ENCODE measurements at regions not wholly inside any gene's neighbourhood (a gene's known extent, or its start where the extent isn't known, plus 50 kb on each side); places are given as distances from the start of the nearest gene placed in this dataset.

GRCh38 chr11:115665958-115666357, 161.7 kb upstream of the CADM1 start:
- DNase-seq (ENCODE audit: extremely low spot score, unreplicated experiment), result no peak
- Mint-ChIP-seq H3K36me3 (peaks cover 3% of the 10 kb centered on the region), H3K4me1 (ENCODE audit: unreplicated experiment) (peaks cover 19% of the 10 kb centered on the region), H3K4me3 (no peak overlapping the region), H3K27ac (no peak overlapping the region), H3K9me3 (no peaks in the 10 kb centered on the region), H3K27me3 (peaks cover 28% of the 10 kb centered on the region)
- TF ChIP-seq, protein P1, sequence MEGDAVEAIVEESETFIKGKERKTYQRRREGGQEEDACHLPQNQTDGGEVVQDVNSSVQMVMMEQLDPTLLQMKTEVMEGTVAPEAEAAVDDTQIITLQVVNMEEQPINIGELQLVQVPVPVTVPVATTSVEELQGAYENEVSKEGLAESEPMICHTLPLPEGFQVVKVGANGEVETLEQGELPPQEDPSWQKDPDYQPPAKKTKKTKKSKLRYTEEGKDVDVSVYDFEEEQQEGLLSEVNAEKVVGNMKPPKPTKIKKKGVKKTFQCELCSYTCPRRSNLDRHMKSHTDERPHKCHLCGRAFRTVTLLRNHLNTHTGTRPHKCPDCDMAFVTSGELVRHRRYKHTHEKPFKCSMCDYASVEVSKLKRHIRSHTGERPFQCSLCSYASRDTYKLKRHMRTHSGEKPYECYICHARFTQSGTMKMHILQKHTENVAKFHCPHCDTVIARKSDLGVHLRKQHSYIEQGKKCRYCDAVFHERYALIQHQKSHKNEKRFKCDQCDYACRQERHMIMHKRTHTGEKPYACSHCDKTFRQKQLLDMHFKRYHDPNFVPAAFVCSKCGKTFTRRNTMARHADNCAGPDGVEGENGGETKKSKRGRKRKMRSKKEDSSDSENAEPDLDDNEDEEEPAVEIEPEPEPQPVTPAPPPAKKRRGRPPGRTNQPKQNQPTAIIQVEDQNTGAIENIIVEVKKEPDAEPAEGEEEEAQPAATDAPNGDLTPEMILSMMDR (conservative IDR thresholded peaks at IDR 0.05), result no peak

DNA sequence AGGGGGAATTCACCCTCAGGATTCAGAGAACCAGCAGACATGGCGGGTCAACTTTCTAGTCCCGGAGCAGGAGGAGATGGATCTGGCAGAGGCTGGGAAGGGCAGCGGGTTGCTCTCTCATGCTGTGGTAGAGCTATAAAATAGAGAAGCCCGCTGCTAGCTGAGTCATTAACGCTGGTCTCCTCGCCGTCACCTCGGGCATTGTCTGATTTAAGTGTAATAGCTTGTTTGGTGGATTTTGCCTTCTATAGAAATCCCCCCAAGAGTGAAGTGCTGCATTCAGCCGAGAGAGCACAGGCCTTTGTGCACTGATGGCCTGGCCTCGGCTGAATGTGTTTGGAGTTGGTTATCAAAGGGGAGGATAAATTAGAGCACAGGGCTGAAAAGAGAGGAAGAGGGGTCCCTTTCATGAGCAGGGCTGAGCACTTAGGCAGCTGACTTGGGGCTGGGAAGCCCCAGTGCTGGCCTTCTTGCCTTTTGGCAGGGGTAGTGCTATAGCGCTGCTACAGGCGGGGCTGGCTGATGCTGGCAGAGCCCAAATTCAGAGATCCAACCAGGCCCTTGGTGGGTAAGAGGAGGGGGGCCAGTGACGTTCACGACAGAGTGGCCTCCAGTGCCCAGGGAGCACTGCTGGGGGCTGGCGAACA, 161.1 kb upstream of the CADM1 start:
- TF ChIP-seq, protein P1 (conservative IDR thresholded peaks at IDR 0.05), result no peak
- no peak overlapping the region for H3K27ac Mint-ChIP-seq
- no peaks in the 10 kb centered on the region for H3K9me3 Mint-ChIP-seq
- no peak overlapping the region for H3K4me3 Mint-ChIP-seq
- peaks cover 3% of the 10 kb centered on the region for H3K36me3 Mint-ChIP-seq
- no peak for DNase-seq (ENCODE audit: extremely low spot score, unreplicated experiment)
- peaks cover 21% of the 10 kb centered on the region for H3K4me1 Mint-ChIP-seq (ENCODE audit: unreplicated experiment)
- H3K27me3 Mint-ChIP-seq, result peaks cover 35% of the 10 kb centered on the region

GRCh38 chr11:115664313-115664712, 160.1 kb upstream of the CADM1 start:
- H3K27ac Mint-ChIP-seq, result no peak overlapping the region
- no peak for DNase-seq (ENCODE audit: extremely low spot score, unreplicated experiment)
- TF ChIP-seq, protein P1 (conservative IDR thresholded peaks at IDR 0.05), result no peak
- H3K9me3 Mint-ChIP-seq, result no peaks in the 10 kb centered on the region
- H3K4me1 Mint-ChIP-seq (ENCODE audit: unreplicated experiment), result peaks cover 25% of the 10 kb centered on the region
- peaks cover 43% of the 10 kb centered on the region for H3K27me3 Mint-ChIP-seq
- peaks cover 3% of the 10 kb centered on the region for H3K36me3 Mint-ChIP-seq
- H3K4me3 Mint-ChIP-seq, result no peak overlapping the region

DNA sequence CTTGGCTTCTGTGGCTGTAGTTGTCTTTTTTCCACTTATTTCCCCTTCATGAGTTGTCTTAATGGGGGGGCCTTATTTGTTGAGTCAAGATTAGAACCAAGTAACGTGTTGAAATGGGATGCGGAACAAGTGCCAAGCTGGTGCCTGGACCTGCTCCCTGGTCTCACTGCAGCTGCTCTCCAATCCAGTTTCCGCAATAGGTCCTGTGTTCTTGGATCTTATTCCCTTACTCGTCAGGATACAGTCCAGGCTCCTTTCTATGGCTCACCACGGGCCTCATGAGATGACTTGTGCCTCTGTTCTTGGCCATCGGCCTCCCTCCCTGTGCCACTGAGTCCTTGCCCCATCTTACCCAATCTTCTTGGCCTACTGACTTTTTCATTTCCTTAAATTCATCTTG, 159.6 kb upstream of the CADM1 start:
- TF ChIP-seq, protein P1 (conservative IDR thresholded peaks at IDR 0.05), result no peak
- no peak overlapping the region for H3K27ac Mint-ChIP-seq
- H3K4me3 Mint-ChIP-seq, result no peak overlapping the region
- H3K27me3 Mint-ChIP-seq, result peaks cover 46% of the 10 kb centered on the region
- H3K36me3 Mint-ChIP-seq, result peaks cover 2% of the 10 kb centered on the region
- H3K4me1 Mint-ChIP-seq (ENCODE audit: unreplicated experiment), result peaks cover 26% of the 10 kb centered on the region
- no peaks in the 10 kb centered on the region for H3K9me3 Mint-ChIP-seq
- DNase-seq (ENCODE audit: extremely low spot score, unreplicated experiment), result no peak

- peak overlapping the region; percentile 85 for H3K4me3 Mint-ChIP-seq
- TF ChIP-seq, protein P1 (conservative IDR thresholded peaks at IDR 0.05), result no peak
- no peak overlapping the region for H3K27ac Mint-ChIP-seq
- no peak for DNase-seq (ENCODE audit: extremely low spot score, unreplicated experiment)
- peaks cover 68% of the 10 kb centered on the region for H3K27me3 Mint-ChIP-seq
- no peaks in the 10 kb centered on the region for H3K36me3 Mint-ChIP-seq
- H3K4me1 Mint-ChIP-seq (ENCODE audit: unreplicated experiment), result peaks cover 16% of the 10 kb centered on the region
- peaks cover 6% of the 10 kb centered on the region for H3K9me3 Mint-ChIP-seq
Observed at GRCh38 chr11:115660030-115660805, 156.0 kb upstream of the CADM1 start.

Data from type B pancreatic cell (in vitro differentiated cells).